Duodenal mucosa (tissue), 2 donors: ENCODE measurements at regions not wholly inside any gene's neighbourhood (a gene's known extent, or its start where the extent isn't known, plus 50 kb on each side); places are given as distances from the start of the nearest gene placed in this dataset.
"Not testable (repeated sequence)": the region's sequence is repeated elsewhere in the genome, so short reads cannot be mapped to it uniquely, and the experiment has no call there.

Experiments
- H3K27ac ChIP-seq: one replicate; pipeline ENCODE4 v1.7.0; 2013; ENCODE audit warnings: low read depth, low read length
- H3K27me3 ChIP-seq, 2 donors: one replicate each; pipeline ENCODE4 v1.7.0; 2013; ENCODE audit warnings: low read length in 2 of 2, control low read depth in 1 of 2; ENCODE audit not compliant: insufficient read depth in 2 of 2, control insufficient read depth in 1 of 2
- H3K36me3 ChIP-seq, 2 donors: one replicate each; pipeline ENCODE4 v1.7.0; 2013; ENCODE audit warnings: low read length in 2 of 2, control low read depth in 1 of 2; ENCODE audit not compliant: insufficient read depth in 2 of 2, control insufficient read depth in 1 of 2
- H3K4me1 ChIP-seq, 2 donors: one replicate each; pipeline ENCODE4 v1.7.0; 2013; ENCODE audit warnings: low read length in 2 of 2, control low read depth in 1 of 2; ENCODE audit not compliant: insufficient read depth in 2 of 2, control insufficient read depth in 1 of 2
- H3K4me3 ChIP-seq, 2 donors: one replicate each; pipeline ENCODE4 v1.7.0; 2013; ENCODE audit warnings: low read length in 2 of 2, low read depth in 1 of 2
- H3K9ac ChIP-seq, 2 donors: one replicate each; pipeline ENCODE4 v1.7.0; 2013; ENCODE audit warnings: low read length in 2 of 2, low read depth in 1 of 2
- H3K9me3 ChIP-seq, 2 donors: one replicate each; pipeline ENCODE4 v1.7.0; 2013; ENCODE audit warnings: low read length in 2 of 2, control low read depth in 1 of 2; ENCODE audit not compliant: control insufficient read depth in 1 of 2

- not testable (repeated sequence) for H3K9ac ChIP-seq, H3K27ac ChIP-seq, H3K36me3 ChIP-seq, H3K4me1 ChIP-seq, H3K4me3 ChIP-seq, H3K9me3 ChIP-seq, H3K27me3 ChIP-seq
Measured at GRCh38 chr6:113795371-113795770, 61.8 kb upstream of the MARCKS start.

GRCh38 chr6:113796038-113796437, 61.1 kb upstream of the MARCKS start:
- H3K9ac ChIP-seq, result no peak overlapping the region
- no peak overlapping the region for H3K4me3 ChIP-seq
- no peaks in the 10 kb centered on the region for H3K9me3 ChIP-seq
- H3K27ac ChIP-seq, result no peak overlapping the region
- H3K36me3 ChIP-seq, result no peaks in the 10 kb centered on the region
- H3K27me3 ChIP-seq, result no peaks in the 10 kb centered on the region
- H3K4me1 ChIP-seq, result no peaks in the 10 kb centered on the region

- no peak overlapping the region for H3K4me3 ChIP-seq
- no peaks in the 10 kb centered on the region for H3K9me3 ChIP-seq
- no peaks in the 10 kb centered on the region for H3K4me1 ChIP-seq
- H3K9ac ChIP-seq, result no peak overlapping the region
- H3K36me3 ChIP-seq, result no peaks in the 10 kb centered on the region
- H3K27me3 ChIP-seq, result no peaks in the 10 kb centered on the region
- no peak overlapping the region for H3K27ac ChIP-seq
Measured at GRCh38 chr6:113802779-113803178, 54.4 kb upstream of the MARCKS start.

- Histone ChIP-seq H3K9ac (no peak overlapping the region), H3K9me3 (no peaks in the 10 kb centered on the region), H3K36me3 (no peaks in the 10 kb centered on the region), H3K27ac (no peak overlapping the region), H3K27me3 (no peaks in the 10 kb centered on the region), H3K4me1 (no peaks in the 10 kb centered on the region), H3K4me3 (no peak overlapping the region)
Measured at GRCh38 chr6:113805173-113805790, 51.9 kb upstream of the MARCKS start.

- H3K36me3 ChIP-seq, result no peaks in the 10 kb centered on the region
- H3K27ac ChIP-seq, result no peak overlapping the region
- no peak overlapping the region for H3K9ac ChIP-seq
- no peak overlapping the region for H3K4me3 ChIP-seq
- H3K9me3 ChIP-seq, result no peaks in the 10 kb centered on the region
- H3K4me1 ChIP-seq, result no peaks in the 10 kb centered on the region
- H3K27me3 ChIP-seq, result no peaks in the 10 kb centered on the region
Measured at GRCh38 chr6:113805811-113806495, 51.2 kb upstream of the MARCKS start.
